Renal pelvis (tissue), 1 donor: ENCODE measurements at regions not wholly inside any gene's neighbourhood (a gene's known extent, or its start where the extent isn't known, plus 50 kb on each side); places are given as distances from the start of the nearest gene placed in this dataset.

Experiments used
- DNase-seq: peaks from one replicate; pipeline ENCODE4 v3.0.0-alpha.2; 2013

- DNase-seq = no peak
Observed at GRCh38 chr22:26846076-26846475, 188.7 kb downstream of the MIAT start.

- DNase-seq = no peak
Observed at GRCh38 chr22:26846645-26847044, 189.3 kb downstream of the MIAT start.

DNA sequence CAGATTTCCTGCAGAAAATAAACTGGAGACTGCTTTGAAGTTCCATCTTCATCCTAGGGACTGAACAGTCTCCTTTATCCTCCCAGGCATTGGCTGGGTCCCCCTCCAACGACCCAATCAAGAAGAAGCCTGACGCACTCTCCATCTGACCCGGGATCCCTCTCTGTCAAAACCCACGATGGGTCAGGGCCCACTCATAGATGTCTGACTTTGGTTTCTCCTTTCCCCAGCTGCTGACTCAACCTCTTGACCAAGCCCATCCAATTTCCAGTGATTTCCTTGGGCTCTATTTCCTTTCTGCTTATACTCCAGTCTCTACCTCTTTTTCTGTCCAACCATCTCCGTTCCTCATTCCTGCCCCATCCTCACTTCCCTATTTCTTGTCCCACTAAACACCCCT, 189.7 kb downstream of the MIAT start:
- DNase-seq = no peak

- no peak for DNase-seq
Observed at GRCh38 chr22:26847816-26848215, 190.4 kb downstream of the MIAT start.

DNA sequence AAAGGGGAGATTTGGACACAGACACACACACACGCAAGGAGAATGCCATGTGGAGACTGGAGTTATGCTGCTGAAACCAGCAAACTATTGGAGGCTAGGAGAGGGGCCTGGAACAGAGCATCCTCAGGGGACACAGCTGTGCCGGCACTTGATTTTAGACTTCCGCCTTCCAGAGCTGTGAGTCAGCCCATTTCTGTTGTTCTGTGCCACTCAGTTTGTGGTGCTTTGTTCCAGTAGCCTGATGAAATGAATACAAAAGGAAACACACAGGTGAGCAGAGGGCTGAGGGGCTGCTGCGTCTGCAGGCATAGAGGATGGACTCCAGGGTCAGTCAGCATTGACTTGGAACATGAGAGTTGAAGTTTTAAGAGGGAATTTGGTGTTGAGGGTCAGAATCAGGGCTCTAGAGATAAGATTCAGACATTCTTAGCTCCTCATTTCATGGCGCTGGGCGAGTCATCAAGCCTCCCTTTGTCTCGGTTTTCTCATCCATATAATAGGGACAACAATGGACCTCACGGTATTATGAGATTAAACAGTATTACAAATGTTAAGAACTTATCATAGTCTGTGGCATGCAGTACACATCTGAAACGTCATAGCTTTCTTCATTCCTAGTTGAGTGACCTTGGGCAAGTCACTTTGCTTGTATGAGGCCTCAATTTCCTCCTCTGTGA, 191.0 kb downstream of the MIAT start:
- no peak for DNase-seq

GRCh38 chr22:26849575-26849974, 192.2 kb downstream of the MIAT start:
- no peak for DNase-seq

DNA sequence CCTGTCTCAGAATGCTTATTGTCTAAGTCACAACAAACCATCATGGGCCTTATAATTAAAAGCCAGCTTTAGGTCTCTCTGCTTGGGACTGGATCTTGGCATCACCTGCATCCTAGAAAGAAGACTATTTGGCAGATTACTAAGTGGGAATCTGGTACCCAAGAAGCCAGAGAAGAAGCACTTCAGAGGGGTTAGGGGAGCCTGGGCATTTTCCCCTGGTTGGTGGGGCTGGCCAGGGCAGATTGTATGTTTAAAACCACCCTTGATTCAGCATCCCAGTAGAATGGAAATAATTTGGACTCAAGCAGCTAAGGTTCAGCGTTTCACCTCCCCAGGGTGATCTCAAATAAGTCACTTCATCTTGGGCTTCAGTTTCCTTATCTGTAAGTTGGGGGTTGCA, 193.7 kb downstream of the MIAT start:
- no peak for DNase-seq

DNA sequence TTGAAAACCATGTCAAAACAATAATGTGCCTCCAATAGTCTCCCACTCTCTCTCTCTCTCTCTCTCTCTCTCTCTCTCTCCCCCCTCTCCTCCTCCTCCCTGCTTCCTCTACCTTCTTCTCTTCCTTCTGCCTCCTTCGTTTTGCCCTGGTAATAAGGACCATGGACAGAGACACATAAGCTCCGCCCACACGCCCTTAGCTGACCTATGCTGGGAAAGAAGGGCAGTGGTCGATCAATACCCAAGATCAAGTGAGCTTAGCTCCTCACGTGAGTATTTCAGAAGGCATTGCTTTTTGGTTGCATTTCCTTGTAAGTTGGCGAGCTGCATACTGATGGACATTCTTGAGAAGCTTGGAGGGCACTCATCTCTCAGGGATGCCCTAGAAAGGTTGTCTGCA, 194.8 kb downstream of the MIAT start:
- no peak for DNase-seq

DNA sequence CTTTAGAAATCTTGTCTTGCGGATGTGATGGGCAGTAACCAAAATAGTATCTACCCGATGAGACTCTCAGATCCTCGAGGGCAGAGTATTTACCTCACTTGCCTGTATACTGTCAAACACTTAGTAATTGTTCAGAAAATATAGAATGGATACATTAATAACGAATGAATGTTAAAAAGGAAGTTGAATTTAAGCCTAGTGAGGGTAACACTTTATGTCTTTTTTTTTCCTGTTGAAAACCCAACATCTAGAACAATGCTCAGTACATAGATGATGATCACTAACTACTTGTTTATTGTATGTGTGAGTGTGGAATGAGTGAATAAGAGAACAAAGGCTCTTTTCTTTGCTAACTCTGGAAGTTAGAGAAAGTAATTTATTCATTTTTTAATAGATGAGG, 195.7 kb downstream of the MIAT start:
- DNase-seq = no peak

DNA sequence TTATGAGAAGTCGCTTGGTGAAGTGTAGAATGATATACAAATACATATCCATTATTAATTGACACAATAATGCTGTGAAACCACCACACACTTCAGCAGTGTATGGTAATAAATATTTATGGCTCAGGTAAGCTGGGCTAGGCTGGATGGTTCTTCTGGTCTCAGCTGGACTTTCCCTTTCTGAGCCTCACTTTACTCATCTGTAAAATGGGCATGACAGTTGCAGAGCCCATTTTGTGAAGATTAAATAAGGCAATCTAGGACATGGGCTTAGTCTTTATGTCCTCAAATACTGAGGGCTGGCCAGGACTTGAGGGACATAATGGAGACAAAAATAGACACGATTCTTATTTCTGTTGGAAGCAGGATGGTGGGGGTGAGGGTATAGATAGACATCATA, 196.1 kb downstream of the MIAT start:
- no peak for DNase-seq

GRCh38 chr22:26857169-26857568, 199.8 kb downstream of the MIAT start:
- DNase-seq = no peak

DNA sequence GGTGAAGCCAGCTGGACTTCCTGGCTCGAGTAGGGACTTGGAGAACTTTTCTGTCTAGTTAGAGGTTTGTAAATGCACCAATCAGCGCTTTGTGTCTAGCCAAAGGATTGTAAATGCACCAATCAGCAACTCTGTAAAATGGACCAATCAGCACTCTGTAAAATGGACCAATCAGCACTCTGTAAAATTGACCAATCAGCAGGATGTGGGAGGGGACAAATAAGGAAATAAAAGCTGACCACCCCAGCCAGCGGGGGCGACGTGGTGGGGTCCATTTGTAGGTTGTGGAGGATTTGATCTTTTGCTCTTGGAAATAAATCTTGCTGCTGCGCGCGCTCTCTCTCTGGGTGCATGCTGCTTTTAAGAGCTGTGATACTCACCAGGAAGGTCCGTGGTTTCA, 202.9 kb downstream of the MIAT start:
- no peak for DNase-seq

DNA sequence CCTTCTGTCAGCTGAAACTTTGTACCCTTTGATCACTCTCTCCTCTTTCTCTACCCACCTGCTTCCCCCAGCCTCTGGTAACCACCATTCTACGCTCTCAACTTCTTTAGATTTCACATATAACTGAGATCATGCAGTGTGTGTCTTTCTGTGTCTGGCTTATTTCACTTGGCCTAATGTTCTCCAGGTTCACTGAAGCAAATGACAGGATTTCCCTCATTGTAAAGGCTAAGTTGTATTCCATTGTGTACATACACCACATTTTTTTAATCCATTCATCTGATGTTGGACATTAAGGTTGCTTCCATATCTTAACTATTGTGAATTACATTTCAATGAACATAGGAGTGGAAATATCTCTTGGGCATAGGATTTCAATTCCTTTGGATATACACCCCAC, 207.6 kb downstream of the MIAT start:
- DNase-seq = no peak

DNA sequence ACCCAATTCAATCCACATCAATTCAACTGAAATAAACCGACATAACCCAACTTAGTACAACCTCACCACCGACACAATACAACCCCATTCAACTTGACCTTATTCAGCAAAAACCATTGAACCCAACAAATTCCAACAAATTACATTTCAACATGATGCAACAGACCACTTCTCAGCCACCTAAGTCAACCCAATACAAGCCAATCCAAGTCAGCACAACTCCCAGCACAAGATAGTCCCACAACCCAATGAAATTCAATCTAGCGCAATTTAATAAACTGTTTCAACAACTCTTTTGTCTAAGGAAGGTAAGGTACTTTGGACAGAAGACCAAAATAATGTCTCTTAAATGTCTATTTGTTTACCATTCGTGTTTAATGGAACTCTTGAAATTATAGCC, 226.0 kb downstream of the MIAT start:
- no peak for DNase-seq

- DNase-seq = no peak
Observed at GRCh38 chr22:26884921-26885320, 227.5 kb downstream of the MIAT start.

DNA sequence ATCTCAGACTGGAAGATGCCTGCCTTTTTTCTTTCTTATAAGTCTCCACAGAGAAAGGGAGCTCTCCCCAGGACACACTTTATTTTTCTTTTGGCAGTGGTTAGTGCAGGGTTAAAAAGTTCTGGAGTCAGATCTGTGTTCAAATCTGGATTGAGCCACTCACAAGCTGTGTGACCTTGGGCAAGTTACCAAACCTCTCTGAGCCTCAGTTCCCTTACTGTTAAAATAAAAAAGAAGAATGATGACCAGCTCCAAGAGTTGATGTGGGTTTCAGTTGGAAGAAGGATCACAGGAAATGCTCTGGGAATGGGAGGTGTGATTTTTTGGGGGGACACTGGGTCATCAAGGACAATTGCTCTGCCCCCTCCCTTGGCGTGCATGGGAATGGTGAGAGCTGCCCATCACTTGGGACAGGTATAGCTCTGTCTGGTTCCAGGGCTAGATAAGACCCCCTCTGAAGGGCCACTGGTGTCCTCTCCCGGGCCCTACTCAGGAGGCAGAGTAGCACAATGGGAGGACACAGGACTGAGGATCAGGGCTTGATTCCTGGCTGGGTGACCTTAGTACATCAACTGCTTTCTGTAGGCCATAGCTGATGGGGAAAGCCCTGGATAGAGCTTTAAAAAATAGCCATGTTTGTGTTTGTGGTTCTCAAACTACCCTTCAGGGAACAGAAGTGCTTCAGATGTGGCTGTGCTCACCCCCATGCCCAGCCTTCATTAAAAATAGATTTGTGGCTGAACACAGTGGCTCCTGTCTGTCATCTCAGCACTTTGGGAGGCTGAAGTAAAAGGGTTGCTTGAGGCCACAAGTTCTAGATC, 228.3 kb downstream of the MIAT start:
- DNase-seq = no peak

- peak; percentile 37 for DNase-seq
Observed at GRCh38 chr22:26887456-26887855, 230.1 kb downstream of the MIAT start.

- no peak for DNase-seq
Observed at GRCh38 chr22:26887916-26888315, 230.5 kb downstream of the MIAT start.

- no peak for DNase-seq
Observed at GRCh38 chr22:26888887-26889286, 231.5 kb downstream of the MIAT start.

- DNase-seq = no peak
Observed at GRCh38 chr22:26889802-26890201, 232.4 kb downstream of the MIAT start.

- DNase-seq = no peak
Observed at GRCh38 chr22:26890870-26891269, 233.5 kb downstream of the MIAT start.

DNA sequence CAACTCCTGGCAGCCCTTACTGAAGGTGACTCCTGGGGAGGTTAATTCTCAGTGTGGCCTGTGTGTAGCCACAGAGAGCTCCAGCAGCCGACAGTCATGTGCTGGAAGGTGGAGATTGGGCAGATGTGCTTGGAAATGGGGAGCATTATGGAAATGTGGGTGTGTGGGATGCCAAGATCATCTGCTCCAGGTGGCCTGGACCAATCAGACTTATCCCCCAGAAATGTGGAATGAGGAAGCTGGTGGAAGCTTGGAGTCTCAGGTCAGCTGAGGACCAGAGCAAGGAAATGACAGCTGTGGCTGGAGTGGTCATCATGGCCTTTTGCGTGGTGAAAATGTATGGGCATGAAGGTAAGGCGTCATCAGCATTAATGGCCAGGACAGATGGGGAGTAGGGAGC, 234.0 kb downstream of the MIAT start:
- no peak for DNase-seq

DNA sequence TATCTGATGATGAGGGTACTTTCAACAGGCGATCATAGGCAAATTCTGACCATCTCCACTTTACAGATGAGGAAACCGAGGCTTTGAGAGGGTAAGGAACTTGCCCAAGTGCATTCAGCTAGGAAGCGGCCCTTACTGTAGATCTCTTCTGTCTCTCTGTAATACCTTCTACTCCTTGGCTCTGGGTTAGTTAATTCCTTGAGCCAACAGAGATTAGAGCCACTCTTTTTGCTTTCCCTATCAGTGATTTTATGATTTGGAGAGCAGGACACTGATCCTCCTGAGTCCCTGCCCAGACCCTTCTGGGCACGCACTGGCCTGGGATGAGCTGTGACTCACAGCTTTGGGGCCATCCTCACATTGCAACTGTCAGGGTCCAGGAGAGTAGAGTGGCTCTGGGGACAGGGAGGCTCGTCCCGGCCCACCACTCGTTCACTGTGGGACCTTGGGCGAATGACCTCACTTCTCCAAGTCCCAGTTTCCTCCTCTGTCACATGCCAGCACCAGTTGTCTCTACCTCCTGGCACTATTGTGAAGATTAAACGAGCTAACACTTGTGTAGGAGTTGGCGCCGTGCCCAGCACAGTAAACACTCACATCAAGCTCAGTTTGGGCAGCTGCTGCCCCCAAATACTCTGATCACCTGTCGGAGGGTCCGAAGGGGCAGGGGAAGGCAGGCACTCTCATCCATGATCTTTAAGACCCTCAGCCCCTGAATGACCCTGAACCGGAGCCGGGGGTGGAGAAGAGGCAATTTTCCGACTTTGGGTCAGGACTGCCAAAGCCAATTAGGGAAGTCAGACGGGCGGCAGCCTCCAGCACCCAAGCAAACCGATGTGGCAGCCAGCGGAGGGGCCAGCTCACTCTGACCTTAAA, 235.0 kb downstream of the MIAT start:
- DNase-seq = no peak
